ENCODE measurements at regions not wholly inside any gene's neighbourhood (a gene's known extent, or its start where the extent isn't known, plus 50 kb on each side); places are given as distances from the start of the nearest gene placed in this dataset.
"Not testable (repeated sequence)": the region's sequence is repeated elsewhere in the genome, so short reads cannot be mapped to it uniquely, and the experiment has no call there.

DNA sequence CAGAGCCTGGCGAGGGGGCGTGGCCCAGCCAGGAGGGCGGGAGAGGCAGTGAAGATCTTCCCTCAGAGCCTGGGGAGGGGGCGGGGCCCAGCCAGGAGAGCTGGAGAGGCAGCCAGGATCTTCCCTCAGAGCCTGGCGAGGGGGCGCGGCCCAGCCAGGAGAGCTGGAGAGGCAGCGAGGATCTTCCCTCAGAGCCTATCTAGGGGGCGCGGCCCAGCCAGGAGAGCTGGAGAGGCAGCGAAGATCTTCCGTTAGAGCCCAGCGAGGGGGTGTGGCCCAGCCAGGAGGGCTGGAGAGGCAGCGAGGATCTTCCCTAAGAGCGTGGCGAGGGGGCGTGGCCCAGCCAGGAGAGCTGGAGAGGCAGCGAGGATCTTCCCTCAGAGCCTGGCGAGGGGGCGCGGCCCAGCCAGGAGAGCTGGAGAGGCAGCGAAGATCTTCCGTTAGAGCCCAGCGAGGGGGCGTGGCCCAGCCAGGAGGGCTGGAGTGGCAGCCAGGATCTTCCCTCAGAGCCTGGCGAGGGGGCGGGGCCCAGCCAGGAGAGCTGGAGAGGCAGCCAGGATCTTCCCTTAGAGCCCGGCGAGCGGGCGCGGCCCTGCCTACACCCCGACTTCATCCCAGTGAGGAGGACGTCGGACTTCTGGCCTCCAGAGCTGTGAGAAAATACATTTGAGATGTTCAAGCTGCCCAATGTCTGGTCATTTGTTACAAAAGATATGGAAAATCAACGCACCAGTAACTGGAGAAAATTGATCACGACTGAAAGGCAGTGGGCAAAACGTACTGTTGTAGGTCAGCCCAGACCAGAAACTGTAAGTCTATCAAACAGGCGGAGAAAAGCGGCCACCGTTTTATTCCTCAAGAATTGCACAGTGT lies 63.4 kb upstream of the TMEM18 start (continued):
- TF ChIP-seq, protein P1, sequence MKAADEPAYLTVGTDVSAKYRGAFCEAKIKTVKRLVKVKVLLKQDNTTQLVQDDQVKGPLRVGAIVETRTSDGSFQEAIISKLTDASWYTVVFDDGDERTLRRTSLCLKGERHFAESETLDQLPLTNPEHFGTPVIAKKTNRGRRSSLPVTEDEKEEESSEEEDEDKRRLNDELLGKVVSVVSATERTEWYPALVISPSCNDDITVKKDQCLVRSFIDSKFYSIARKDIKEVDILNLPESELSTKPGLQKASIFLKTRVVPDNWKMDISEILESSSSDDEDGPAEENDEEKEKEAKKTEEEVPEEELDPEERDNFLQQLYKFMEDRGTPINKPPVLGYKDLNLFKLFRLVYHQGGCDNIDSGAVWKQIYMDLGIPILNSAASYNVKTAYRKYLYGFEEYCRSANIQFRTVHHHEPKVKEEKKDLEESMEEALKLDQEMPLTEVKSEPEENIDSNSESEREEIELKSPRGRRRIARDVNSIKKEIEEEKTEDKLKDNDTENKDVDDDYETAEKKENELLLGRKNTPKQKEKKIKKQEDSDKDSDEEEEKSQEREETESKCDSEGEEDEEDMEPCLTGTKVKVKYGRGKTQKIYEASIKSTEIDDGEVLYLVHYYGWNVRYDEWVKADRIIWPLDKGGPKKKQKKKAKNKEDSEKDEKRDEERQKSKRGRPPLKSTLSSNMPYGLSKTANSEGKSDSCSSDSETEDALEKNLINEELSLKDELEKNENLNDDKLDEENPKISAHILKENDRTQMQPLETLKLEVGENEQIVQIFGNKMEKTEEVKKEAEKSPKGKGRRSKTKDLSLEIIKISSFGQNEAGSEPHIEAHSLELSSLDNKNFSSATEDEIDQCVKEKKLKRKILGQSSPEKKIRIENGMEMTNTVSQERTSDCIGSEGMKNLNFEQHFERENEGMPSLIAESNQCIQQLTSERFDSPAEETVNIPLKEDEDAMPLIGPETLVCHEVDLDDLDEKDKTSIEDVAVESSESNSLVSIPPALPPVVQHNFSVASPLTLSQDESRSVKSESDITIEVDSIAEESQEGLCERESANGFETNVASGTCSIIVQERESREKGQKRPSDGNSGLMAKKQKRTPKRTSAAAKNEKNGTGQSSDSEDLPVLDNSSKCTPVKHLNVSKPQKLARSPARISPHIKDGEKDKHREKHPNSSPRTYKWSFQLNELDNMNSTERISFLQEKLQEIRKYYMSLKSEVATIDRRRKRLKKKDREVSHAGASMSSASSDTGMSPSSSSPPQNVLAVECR (CRISPR knock-in tag; IDR thresholded peaks at IDR 0.05; ENCODE audit: borderline replicate concordance), result peak; percentile 66; the same call in 1 of the 2 replicates
- not testable (repeated sequence) for TF ChIP-seq GABPA (IDR thresholded peaks at IDR 0.05; ENCODE audit: low read depth, low read length)
- TF ChIP-seq GABPA (CRISPR knock-in tag; IDR thresholded peaks at IDR 0.05; ENCODE audit: low read depth) (peak; percentile 35; the same call in 1 of the 2 replicates), FOXC1 (CRISPR knock-in tag; IDR thresholded peaks at IDR 0.05; ENCODE audit: borderline replicate concordance) (0 out of 2 replicates have a peak, but pooled peaks have one; percentile 37), HDAC1 (CRISPR knock-in tag; IDR thresholded peaks at IDR 0.05) (peak; percentile 56; the same call in 1 of the 2 replicates), SALL1 (CRISPR knock-in tag; IDR thresholded peaks at IDR 0.05) (peak; percentile 18; the same call in 1 of the 2 replicates), NFKB2 (CRISPR knock-in tag; IDR thresholded peaks at IDR 0.05; ENCODE audit: borderline replicate concordance) (peak; percentile 59; the same call in 1 of the 2 replicates), KLF9 (CRISPR knock-in tag; IDR thresholded peaks at IDR 0.05; ENCODE audit: low read depth) (peak; percentile 92), ZNF839 (CRISPR knock-in tag; IDR thresholded peaks at IDR 0.05; ENCODE audit: borderline replicate concordance) (0 out of 2 replicates have a peak, but pooled peaks have one; percentile 29), ZNF33B (CRISPR knock-in tag; IDR thresholded peaks at IDR 0.05) (0 out of 2 replicates have a peak, but pooled peaks have one; percentile 10), SAP130 (CRISPR knock-in tag; IDR thresholded peaks at IDR 0.05; ENCODE audit: low read depth) (peak; percentile 67; the same call in 1 of the 2 replicates), ZNF883 (CRISPR knock-in tag; IDR thresholded peaks at IDR 0.05; ENCODE audit: not compliant biosample characterization) (peak; percentile 44), ASH2L (IDR thresholded peaks at IDR 0.05; ENCODE audit: insufficient read length, low read depth, low read length) (peak; percentile 15)
- TF ChIP-seq, protein P2, sequence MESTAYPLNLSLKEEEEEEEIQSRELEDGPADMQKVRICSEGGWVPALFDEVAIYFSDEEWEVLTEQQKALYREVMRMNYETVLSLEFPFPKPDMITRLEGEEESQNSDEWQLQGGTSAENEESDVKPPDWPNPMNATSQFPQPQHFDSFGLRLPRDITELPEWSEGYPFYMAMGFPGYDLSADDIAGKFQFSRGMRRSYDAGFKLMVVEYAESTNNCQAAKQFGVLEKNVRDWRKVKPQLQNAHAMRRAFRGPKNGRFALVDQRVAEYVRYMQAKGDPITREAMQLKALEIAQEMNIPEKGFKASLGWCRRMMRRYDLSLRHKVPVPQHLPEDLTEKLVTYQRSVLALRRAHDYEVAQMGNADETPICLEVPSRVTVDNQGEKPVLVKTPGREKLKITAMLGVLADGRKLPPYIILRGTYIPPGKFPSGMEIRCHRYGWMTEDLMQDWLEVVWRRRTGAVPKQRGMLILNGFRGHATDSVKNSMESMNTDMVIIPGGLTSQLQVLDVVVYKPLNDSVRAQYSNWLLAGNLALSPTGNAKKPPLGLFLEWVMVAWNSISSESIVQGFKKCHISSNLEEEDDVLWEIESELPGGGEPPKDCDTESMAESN (CRISPR knock-in tag; conservative IDR thresholded peaks at IDR 0.05), result 0 out of 2 replicates have a peak, but pooled peaks have one; percentile 35
- TF ChIP-seq, protein P3, sequence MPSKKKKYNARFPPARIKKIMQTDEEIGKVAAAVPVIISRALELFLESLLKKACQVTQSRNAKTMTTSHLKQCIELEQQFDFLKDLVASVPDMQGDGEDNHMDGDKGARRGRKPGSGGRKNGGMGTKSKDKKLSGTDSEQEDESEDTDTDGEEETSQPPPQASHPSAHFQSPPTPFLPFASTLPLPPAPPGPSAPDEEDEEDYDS (CRISPR knock-in tag; IDR thresholded peaks at IDR 0.05), result peak; percentile 14; the same call in 1 of the 2 replicates
- TF ChIP-seq, protein P4, sequence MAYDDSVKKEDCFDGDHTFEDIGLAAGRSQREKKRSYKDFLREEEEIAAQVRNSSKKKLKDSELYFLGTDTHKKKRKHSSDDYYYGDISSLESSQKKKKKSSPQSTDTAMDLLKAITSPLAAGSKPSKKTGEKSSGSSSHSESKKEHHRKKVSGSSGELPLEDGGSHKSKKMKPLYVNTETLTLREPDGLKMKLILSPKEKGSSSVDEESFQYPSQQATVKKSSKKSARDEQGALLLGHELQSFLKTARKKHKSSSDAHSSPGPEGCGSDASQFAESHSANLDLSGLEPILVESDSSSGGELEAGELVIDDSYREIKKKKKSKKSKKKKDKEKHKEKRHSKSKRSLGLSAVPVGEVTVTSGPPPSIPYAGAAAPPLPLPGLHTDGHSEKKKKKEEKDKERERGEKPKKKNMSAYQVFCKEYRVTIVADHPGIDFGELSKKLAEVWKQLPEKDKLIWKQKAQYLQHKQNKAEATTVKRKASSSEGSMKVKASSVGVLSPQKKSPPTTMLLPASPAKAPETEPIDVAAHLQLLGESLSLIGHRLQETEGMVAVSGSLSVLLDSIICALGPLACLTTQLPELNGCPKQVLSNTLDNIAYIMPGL (CRISPR knock-in tag; IDR thresholded peaks at IDR 0.05; ENCODE audit: borderline replicate concordance in 1 of 2, low read depth in 1 of 2), result 0 out of 4 replicates have a peak, but pooled peaks of 1 of the 2 experiments have one; percentile 39
- TF ChIP-seq, protein P5, sequence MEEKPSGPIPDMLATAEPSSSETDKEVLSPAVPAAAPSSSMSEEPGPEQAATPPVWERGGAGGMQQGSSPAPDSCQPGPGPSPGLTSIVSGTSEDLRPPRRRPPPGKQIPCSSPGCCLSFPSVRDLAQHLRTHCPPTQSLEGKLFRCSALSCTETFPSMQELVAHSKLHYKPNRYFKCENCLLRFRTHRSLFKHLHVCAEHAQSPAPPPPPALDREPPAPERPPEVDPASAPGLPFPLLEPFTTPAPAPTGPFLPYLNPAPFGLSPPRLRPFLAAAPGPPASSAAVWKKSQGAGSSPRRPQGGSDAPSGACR (CRISPR knock-in tag; IDR thresholded peaks at IDR 0.05), result peak; percentile 30; the same call in 1 of the 2 replicates
